Right lobe of liver (tissue), 6 donors: ENCODE measurements at regions not wholly inside any gene's neighbourhood (a gene's known extent, or its start where the extent isn't known, plus 50 kb on each side); places are given as distances from the start of the nearest gene placed in this dataset.

Experiments
- ATAC-seq, 4 donors: fragments of 200-7000 bp; cut with Tn5 transposase; one replicate each; pipeline ENCODE4 v1.9.1; 2020; ENCODE audit warnings: mild to moderate bottlenecking in 4 of 4, moderate library complexity in 4 of 4
- DNase-seq, 3 donors: peaks; one replicate each; pipeline ENCODE4 v3.0.0-alpha.2; 2020
- H3K27ac ChIP-seq, 3 donors: fragments of 200-600 bp; one replicate each; pipeline ENCODE4 v1.8.0; 2022
- H3K27me3 ChIP-seq, 2 donors: fragments of 200-600 bp; one replicate each; pipeline ENCODE4 v1.8.0; 2022
- H3K36me3 ChIP-seq, 4 donors: fragments of 200-600 bp; sonication (generic) in 1 of 4; one replicate each; pipeline versions ENCODE4 v1.5.1 to v1.8.0; 2017 to 2022; ENCODE audit warnings: control low read depth in 1 of 4
- H3K4me1 ChIP-seq, 4 donors: fragments of 200-600 bp; sonication (generic) in 1 of 4; one replicate each; pipeline versions ENCODE4 v1.5.1 to v1.8.0; 2017 to 2022; ENCODE audit warnings: control low read depth in 1 of 4
- H3K4me3 ChIP-seq, 3 donors: fragments of 200-600 bp; one replicate each; pipeline ENCODE4 v1.8.0; 2022
- H3K9me3 ChIP-seq, 4 donors: fragments of 200-600 bp; sonication (generic) in 1 of 4; one replicate each; pipeline versions ENCODE4 v1.5.1 to v1.8.0; 2017 to 2022; ENCODE audit warnings: control low read depth in 1 of 4
- CTCF ChIP-seq, 4 donors: fragments of 200-600 bp in 3 of 4; fragments of 450-650 bp in 1 of 4; IDR thresholded peaks; one replicate each; pipeline versions ENCODE4 v1.5.1 to v1.8.0; 2016 to 2022; ENCODE audit warnings: antibody characterized with exemption in 4 of 4, mild to moderate bottlenecking in 2 of 4
- POLR2A ChIP-seq: fragments of 450-650 bp; IDR thresholded peaks from one replicate; pipeline ENCODE4 v1.6.1; 2017; ENCODE audit warnings: antibody characterized with exemption, mild to moderate bottlenecking
- WGBS: methylation state at CpG from one replicate; pipeline ENCODE4 v1.1.6; 2018; ENCODE audit warnings: low coverage, low lambda C conversion rate; ENCODE audit not compliant: insufficient coverage; ENCODE audit errors: missing lambda C conversion rate; 5-methylcytosine and 5-hydroxymethylcytosine counted together
- intact Hi-C, 2 donors: fragments of 100-400 bp; cut with DNase I; formaldehyde crosslinking; loops; one replicate each; pipeline versions ENCODE4 v1.11.2 to v1.14.1; 2022
- donor health status: DM: no; HTN: yes; CAD: no.
- donor health status: DM: no; HTN: no; CAD: no.
- donor health status: DM: no; HTN: no; CAD: no.
- donor health status: DM: no; HTN: yes; CAD: no.
- donor health status: DM: no; HTN: yes; CAD: no.

GRCh38 chr20:39851459-39851858 is 837.6 kb downstream of the MAFB start:
- H3K27ac ChIP-seq = no peak overlapping the region
- no peak for DNase-seq
- no peaks in the 10 kb centered on the region for H3K9me3 ChIP-seq
- H3K4me1 ChIP-seq = no peaks in the 10 kb centered on the region
- intact Hi-C loops = no loop called here
- no peak for ATAC-seq
- no peaks in the 10 kb centered on the region for H3K27me3 ChIP-seq
- TF ChIP-seq CTCF (IDR thresholded peaks at IDR 0.05) = no peak
- no peak for TF ChIP-seq POLR2A
- no peak overlapping the region for H3K4me3 ChIP-seq
- 52% methylated on average over 3 of the region's 3 CpGs for WGBS
- H3K36me3 ChIP-seq = no peaks in the 10 kb centered on the region

GRCh38 chr20:39850821-39851330 is 838.2 kb downstream of the MAFB start:
- H3K27ac ChIP-seq = no peak overlapping the region
- no peaks in the 10 kb centered on the region for H3K36me3 ChIP-seq
- no peaks in the 10 kb centered on the region for H3K9me3 ChIP-seq
- no peak overlapping the region for H3K4me3 ChIP-seq
- TF ChIP-seq POLR2A (no peak), CTCF (IDR thresholded peaks at IDR 0.05) (no peak)
- H3K4me1 ChIP-seq = no peaks in the 10 kb centered on the region
- no peak for ATAC-seq
- no peaks in the 10 kb centered on the region for H3K27me3 ChIP-seq
- intact Hi-C loops = no loop called here
- no peak for DNase-seq
- WGBS = 62% methylated on average over 5 of the region's 5 CpGs

- TF ChIP-seq POLR2A (no peak), CTCF (IDR thresholded peaks at IDR 0.05) (no peak)
- no peak for DNase-seq
- no peak overlapping the region for H3K4me3 ChIP-seq
- no peak overlapping the region for H3K27ac ChIP-seq
- 50% methylated on average over 1 of the region's 1 CpG for WGBS
- H3K27me3 ChIP-seq = no peaks in the 10 kb centered on the region
- no peaks in the 10 kb centered on the region for H3K4me1 ChIP-seq
- ATAC-seq = no peak
- no peaks in the 10 kb centered on the region for H3K9me3 ChIP-seq
- intact Hi-C loops = no loop called here
- H3K36me3 ChIP-seq = no peaks in the 10 kb centered on the region
Measured at GRCh38 chr20:39850246-39850645, 838.8 kb downstream of the MAFB start.

GRCh38 chr20:39849664-39850063 is 839.4 kb downstream of the MAFB start:
- 60% methylated on average over 2 of the region's 9 CpGs for WGBS
- peak; percentile 49 to 66 (median 52) for DNase-seq

More at GRCh38 chr20:39849664-39850063, 839.4 kb downstream of the MAFB start:
- no peaks in the 10 kb centered on the region for H3K4me1 ChIP-seq
- H3K27ac ChIP-seq = no peak overlapping the region
- no peaks in the 10 kb centered on the region for H3K36me3 ChIP-seq
- intact Hi-C loops = no loop called here
- H3K9me3 ChIP-seq = no peaks in the 10 kb centered on the region
- ATAC-seq = peak; percentile 70 to 81 (median 74)
- no peaks in the 10 kb centered on the region for H3K27me3 ChIP-seq
- no peak overlapping the region for H3K4me3 ChIP-seq
- TF ChIP-seq CTCF (IDR thresholded peaks at IDR 0.05) = no peak
- TF ChIP-seq POLR2A = no peak
